Right renal pelvis (tissue), 4 donors: ENCODE measurements at regions not wholly inside any gene's neighbourhood (a gene's known extent, or its start where the extent isn't known, plus 50 kb on each side); places are given as distances from the start of the nearest gene placed in this dataset.
A peak's percentile ranks its signal among the peaks of the same experiment; 100 is the strongest.

ENCODE experiments used
- DNase-seq, 4 donors: peaks; one replicate each; pipeline ENCODE4 v3.0.0-alpha.2; 2013; ENCODE audit warnings: low read depth in 4 of 4, low spot score in 3 of 4, missing footprints in 1 of 4

GRCh38 chr17:13316657-13317056 lies 285.1 kb downstream of the HS3ST3A1 start:
- no peak for DNase-seq

- DNase-seq, result no peak
These were observed 290.4 kb downstream of the HS3ST3A1 start for GRCh38 chr17:13311306-13311705.

DNA sequence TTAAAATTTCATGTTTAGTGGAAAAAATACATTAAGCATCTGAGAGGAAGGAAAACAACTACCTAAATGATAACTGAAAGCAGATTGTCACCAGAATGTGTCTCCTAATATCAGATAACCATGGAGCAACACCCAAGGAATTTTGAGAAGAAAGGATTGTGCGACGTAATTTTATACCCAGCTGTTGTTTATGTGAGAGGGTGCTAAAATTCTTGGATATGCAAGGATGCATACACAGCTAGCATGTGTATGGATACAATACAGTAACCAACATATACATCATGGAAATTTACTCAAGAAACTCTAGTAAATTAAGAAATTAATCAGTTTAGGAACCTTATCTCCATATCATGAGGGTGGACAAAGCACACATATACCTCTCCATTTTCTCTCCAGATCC lies 290.9 kb downstream of the HS3ST3A1 start:
- DNase-seq, result no peak

- DNase-seq, result peak; percentile 9 to 24 (median 14)
These were observed 288.6 kb upstream of the ELAC2 start for GRCh38 chr17:13306310-13306962.

DNA sequence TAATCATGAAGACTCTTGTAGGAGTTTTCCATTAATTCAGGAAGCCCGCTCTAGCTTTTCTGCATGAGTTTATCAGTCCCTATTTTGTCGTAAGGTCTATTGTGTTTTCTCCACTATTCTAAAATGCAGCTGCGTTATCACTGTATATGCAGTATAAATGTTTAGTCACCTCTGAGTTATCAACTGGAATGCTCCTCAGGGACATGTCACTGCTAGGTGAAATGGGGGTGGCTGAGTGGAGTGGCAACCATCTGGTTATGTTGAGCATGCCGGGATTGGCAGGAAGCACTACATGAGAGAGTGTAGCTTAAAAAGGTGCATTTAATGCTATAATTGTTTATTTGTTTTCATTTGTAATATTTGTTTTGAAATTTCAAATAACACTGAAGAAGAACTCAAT lies 285.2 kb upstream of the ELAC2 start:
- no peak for DNase-seq

DNA sequence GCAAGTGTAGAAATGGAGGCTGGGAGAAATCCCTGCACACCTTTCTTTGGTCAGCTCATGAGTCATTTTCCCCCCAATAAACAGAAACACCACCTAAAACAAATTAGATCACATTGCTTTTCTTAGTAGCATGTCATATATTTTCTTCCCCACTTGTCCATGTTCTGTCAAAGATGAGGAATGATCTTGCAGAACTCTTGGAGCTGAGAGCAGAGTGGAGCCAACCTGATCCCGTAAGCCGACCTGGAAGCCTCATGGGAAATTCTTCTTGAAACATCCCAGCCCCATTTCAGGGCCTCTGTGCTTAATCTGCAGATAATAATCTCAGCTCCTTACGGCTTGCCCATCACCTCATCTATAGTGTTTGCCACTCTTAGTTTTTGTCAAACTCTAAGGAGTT lies 284.6 kb upstream of the ELAC2 start:
- no peak for DNase-seq

- DNase-seq, result no peak
These were observed 279.4 kb upstream of the ELAC2 start for GRCh38 chr17:13297183-13297582.

DNA sequence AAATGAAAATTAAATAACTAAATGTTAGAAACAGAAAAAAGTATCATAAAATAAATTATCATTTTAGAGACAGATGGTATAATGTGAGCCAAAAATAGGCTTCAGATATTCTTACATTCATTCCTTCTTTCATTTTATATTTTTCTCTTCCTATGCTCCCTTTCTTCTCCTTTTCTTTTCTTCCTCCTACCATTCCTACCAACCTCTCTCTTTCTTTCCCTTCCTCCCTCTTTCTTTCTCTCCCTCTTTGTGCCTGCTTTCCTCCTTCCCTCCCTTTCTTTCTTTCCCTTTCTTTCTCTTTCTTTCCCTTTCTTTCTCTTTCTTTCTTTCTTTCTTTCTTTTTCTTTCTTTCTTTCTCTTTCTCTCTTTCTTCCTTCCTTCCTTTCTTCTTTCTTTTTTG lies 275.6 kb upstream of the ELAC2 start:
- no peak for DNase-seq

DNA sequence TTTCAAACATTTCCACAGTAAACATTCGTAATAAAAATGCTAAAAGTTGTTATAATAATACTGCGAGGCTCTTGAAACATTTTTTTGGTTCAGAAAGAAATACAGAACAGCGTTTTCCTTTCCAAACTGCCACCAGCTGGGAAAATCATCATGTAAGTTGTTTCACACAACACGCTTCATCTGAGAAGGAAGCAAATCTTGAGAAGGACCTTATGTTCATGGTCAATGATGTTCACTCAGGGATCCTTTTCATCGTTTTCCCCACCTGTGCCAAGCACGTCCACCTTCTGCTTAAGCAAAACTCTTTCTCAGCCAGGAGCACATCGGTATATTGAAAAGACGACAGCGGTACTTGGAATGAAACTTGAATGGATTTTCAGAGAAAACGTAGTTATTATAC lies 274.5 kb upstream of the ELAC2 start:
- DNase-seq, result no peak

DNA sequence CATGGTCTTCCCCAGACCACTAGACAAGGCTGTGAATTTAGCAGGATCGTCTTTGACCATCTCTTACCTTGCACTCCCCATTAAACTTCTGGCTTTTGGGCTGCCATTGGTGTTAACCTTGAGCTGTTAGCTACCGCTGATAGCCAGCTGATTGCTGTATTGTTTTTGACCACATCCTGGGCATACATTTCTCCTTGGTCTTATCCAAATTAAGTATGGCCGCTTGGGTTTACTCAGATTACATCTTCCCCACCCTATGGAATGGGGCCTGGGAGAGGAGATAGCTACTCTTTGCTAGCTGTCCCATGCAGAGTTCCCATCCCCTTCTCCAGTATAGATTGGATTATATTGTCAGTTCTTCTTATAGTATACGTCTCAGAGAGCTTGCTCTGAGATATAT lies 270.4 kb upstream of the ELAC2 start:
- DNase-seq, result no peak

GRCh38 chr17:13287226-13287625 lies 269.4 kb upstream of the ELAC2 start:
- no peak for DNase-seq

DNA sequence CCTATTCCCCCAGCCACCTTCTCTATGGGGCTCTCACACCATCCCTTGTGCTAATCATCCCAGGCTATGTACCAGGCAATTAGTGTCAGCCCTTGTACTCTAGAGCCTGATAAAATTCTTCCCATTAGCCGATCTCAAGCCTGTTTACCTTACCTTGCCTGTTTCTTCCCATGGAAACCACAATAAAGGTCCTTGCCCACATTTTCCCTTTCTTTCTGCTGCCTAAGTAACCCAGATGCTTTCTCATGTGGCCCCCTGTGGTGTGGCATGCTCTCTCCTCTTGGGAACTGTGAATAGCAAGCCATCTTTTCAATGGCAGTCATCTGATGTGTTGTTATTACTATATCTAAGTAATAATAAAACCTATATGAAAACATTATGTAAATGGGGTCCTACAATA lies 265.8 kb upstream of the ELAC2 start:
- no peak for DNase-seq

DNA sequence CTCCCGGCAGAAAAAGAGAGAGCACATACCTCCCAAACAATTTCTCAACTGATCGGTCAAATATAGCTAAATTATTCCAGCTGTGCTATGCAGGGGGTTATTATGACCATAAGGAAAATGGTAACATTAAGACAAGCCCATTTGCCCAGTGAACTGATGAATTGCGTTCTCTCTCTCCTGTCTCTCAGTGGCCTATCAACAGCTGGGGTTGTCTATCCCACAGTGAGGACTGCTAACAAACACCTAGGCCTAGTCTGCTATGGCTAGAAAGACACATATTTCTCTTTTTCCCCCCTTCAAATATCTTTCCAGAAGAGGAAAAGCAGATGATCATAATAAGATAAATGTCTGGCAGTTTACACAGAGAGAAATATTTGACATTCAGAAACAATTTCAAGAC lies 263.8 kb upstream of the ELAC2 start:
- DNase-seq, result no peak

- DNase-seq, result no peak
These were observed 256.0 kb upstream of the ELAC2 start for GRCh38 chr17:13273806-13274205.

- no peak for DNase-seq
These were observed 254.5 kb upstream of the ELAC2 start for GRCh38 chr17:13272296-13272695.

GRCh38 chr17:13268791-13269595 lies 251.2 kb upstream of the ELAC2 start:
- DNase-seq, result no peak

GRCh38 chr17:13266606-13267005 lies 248.8 kb upstream of the ELAC2 start:
- no peak for DNase-seq

DNA sequence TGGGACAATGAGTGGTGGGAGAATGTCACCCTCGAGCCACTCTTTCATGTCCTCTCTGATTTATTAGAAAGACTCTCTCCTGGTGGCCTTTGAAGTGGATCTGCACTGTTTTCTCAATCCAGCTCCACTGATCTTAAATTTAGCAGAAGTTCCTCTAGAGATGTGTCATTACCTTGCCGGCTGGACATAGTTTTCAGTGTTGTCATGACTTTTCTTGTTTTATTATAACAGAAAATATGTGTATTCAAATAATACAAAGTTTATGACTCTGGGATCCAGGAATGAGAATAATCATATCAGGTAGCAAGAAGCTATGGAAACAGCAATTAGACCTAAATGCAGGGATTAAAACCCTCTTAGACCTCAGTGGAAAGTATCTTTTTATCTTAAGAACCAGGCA lies 247.5 kb upstream of the ELAC2 start:
- DNase-seq, result no peak

DNA sequence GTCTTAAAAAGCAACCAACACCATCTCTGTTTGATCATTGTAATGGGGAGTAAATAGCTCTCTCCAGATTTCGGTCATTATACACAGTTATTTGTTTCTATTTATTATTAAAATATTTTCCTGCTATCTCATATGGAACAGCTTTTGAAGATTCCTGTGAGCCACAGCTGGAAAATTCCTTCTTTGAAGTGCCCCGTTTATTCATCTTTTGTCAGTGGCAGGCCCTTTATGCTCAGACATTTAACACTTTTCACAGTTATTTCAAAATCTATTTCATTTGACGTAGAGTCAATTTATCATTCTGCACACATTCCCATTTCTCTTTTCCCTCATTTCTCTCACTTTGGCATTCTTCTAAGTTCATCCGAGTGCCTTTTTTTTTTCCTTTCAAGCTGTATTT lies 245.9 kb upstream of the ELAC2 start:
- no peak for DNase-seq

DNA sequence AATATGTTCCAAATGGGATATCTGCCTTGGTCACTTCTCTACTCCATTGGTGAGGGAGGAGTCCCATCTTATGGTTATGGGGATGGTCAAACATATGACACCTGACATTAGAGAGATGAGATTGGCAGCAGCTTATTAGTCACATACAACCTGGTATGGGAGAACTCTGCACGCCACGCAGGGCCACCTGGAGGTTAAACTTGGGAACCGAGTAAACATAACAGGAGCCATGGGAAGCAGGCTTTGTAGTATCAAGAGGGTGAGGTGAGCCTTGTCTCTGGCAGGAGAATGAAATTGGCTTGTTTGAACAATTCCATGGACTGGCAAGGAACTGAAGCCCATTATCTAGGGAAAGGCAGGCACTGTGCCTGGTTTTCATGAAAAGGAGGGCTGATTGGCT lies 238.7 kb upstream of the ELAC2 start:
- no peak for DNase-seq

DNA sequence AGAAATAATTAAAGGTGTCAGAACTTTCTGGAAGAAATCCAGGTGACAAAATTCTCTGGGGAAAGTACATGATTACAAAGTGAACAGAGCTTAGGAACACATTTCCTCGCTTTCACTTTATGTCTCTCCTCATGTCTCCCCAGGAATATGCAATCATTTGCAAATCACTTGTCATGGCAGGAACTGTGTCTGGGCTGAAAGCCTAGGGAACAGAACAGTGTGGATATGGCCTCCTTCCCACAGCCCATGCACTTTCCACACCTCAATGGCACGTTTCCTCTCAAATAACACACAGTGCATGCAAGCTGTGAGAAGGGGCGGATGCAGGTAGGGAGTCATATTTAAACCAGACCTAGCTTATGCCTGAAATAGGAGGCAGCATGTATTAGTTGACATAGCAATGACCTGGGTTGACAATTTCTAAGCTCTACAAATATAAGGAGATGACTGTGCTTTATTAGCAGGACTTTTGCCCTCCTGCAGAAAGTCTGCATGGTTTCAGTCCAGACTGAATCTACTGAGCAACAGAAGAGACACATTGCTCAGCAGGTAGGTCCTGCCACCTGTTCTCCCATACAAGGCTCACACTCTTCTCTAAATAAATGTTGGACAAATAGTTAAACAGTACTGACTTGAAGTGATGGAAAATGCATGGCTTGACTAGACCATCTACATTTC lies 236.0 kb upstream of the ELAC2 start:
- no peak for DNase-seq

DNA sequence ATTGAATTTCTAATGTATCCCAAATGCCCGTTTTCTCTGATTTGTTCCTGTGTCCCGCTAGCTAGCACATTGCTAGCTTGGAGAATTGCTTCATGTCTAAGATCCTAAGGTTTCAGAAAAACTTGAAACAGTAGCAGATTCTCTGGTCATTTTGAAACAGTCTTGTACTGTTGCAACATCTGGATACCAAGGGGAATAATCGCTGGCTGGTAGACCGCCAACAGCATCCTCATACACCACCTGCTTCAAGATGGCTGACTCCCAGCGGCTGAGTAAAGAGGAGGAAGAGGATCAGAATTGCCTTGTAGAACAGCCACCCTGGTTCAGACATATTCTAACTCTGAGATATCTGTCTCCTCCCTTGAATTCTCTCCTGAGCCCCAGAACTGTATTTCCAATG lies 226.7 kb upstream of the ELAC2 start:
- DNase-seq, result no peak
